Adrenal gland (tissue), 5 donors: ENCODE measurements at regions not wholly inside any gene's neighbourhood (a gene's known extent, or its start where the extent isn't known, plus 50 kb on each side); places are given as distances from the start of the nearest gene placed in this dataset.

Experiments used
- CTCF ChIP-seq, 6 experiments: fragments of 450-650 bp in 4 of 6; fragments of 200-600 bp in 2 of 6; sonication (generic) in 1 of 6; IDR thresholded peaks; 1 replicate in 5 of 6; 2 replicates in 1 of 6; pipeline versions ENCODE4 v1.5.1 to v1.8.0; 2016 to 2021; ENCODE audit warnings: antibody characterized with exemption in 6 of 6, mild to moderate bottlenecking in 2 of 6, moderate library complexity in 1 of 6
- POLR2A ChIP-seq, 2 donors: fragments of 450-650 bp; IDR thresholded peaks; one replicate each; pipeline ENCODE4 v1.6.1; 2017; ENCODE audit warnings: antibody characterized with exemption in 2 of 2, mild to moderate bottlenecking in 2 of 2, moderate library complexity in 1 of 2
- donor health status: DM: no; HTN: no; CAD: no.

GRCh38 chr3:25107918-25108617 is 320.0 kb upstream of the RARB start:
- TF ChIP-seq CTCF (IDR thresholded peaks at IDR 0.05) (no peak), POLR2A (IDR thresholded peaks at IDR 0.05) (no peak)
